Stomach (tissue), 8 donors: ENCODE measurements at regions not wholly inside any gene's neighbourhood (a gene's known extent, or its start where the extent isn't known, plus 50 kb on each side); places are given as distances from the start of the nearest gene placed in this dataset.

ENCODE experiments used
- DNase-seq, 2 donors: peaks; one replicate each; pipeline versions ENCODE4 v3.0.0 to v3.0.0-alpha.2; 2013 to 2019
- H3K27ac ChIP-seq, 5 donors: fragments of 200-600 bp in 4 of 5; sonication (generic) in 4 of 5; one replicate each; pipeline ENCODE4 v1.5.1; 2013 to 2019; ENCODE audit warnings: mild to moderate bottlenecking in 1 of 5, moderate library complexity in 1 of 5
- H3K27me3 ChIP-seq, 3 donors: fragments of 200-600 bp; sonication (generic); one replicate each; pipeline ENCODE4 v1.5.1; 2017 to 2019; ENCODE audit warnings: mixed run types in 1 of 3
- H3K36me3 ChIP-seq, 4 donors: fragments of 200-600 bp; sonication (generic); 1 replicate in 3 of 4; 2 replicates in 1 of 4; pipeline ENCODE4 v1.5.1; 2016 to 2019
- H3K4me1 ChIP-seq, 4 donors: fragments of 200-600 bp; sonication (generic); one replicate each; pipeline ENCODE4 v1.5.1; 2016 to 2019
- H3K4me3 ChIP-seq, 4 donors: fragments of 200-600 bp; sonication (generic) in 3 of 4; one replicate each; pipeline ENCODE4 v1.5.1; 2016 to 2019; ENCODE audit warnings: mild to moderate bottlenecking in 1 of 4
- H3K9me3 ChIP-seq, 4 donors: fragments of 200-600 bp; sonication (generic); one replicate each; pipeline ENCODE4 v1.5.1; 2016 to 2019
- EP300 ChIP-seq: sonication (generic); formaldehyde crosslinking; IDR thresholded peaks from one replicate; pipeline ENCODE4 v1.6.1; 2017; ENCODE audit warnings: antibody characterized with exemption
- POLR2A ChIP-seq, 4 donors: fragments of 450-650 bp; IDR thresholded peaks; one replicate each; pipeline ENCODE4 v1.6.1; 2016; ENCODE audit warnings: antibody characterized with exemption in 4 of 4, control low read depth in 2 of 4, mild to moderate bottlenecking in 1 of 4, moderate library complexity in 1 of 4
- POLR2AphosphoS5 ChIP-seq, 3 donors: sonication (generic); formaldehyde crosslinking; IDR thresholded peaks; one replicate each; pipeline ENCODE4 v1.6.1; 2016; ENCODE audit warnings: antibody characterized with exemption in 3 of 3
- WGBS, 5 donors: extraction: QIAGEN DNeasy Blood & Tissue Kit in 3 of 5; methylation state at CpG; one replicate each; pipeline versions ENCODE4 v1.1.5 to v1.1.7; 2013 to 2018; 5-methylcytosine and 5-hydroxymethylcytosine counted together
- intact Hi-C: fragments of 100-400 bp; cut with DNase I; formaldehyde crosslinking; loops from one replicate; pipeline ENCODE4 v1.15.1; 2023; ENCODE audit warnings: low total_unique reads
- TF ChIP-seq, protein P1 (sequence below), 7 experiments: fragments of 450-650 bp in 4 of 7; fragments of 200-600 bp in 3 of 7; sonication (generic) in 3 of 7; IDR thresholded peaks; one replicate each; pipeline ENCODE4 v1.5.1; 2016 to 2019; ENCODE audit warnings: antibody characterized with exemption in 7 of 7, control low read depth in 2 of 7, mild to moderate bottlenecking in 1 of 7
- donor health status: healthy with polysubstance abuse.
- donor health status: Bipolar disorder and iron deficiency.
- donor health status: healthy.

DNA sequence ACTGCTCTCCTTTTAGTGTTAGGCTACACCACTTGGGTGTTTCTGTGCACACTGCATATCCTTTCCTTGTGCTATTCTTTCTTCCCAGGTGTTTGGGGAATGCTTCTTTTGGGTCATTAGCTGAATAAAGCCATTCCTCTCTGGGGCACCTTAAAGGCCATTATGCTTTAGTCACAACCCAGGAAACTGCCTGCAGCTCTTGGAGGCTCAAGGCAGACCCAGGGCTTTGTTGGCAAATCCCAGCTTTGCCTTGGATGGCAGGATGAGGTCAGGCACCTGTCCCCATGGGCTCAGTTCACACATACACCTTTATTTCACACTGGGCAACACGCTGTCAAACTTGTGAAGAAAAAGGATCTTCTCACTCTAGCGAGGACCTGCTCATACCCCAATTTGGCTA, 460.6 kb downstream of the CCSER2 start:
- 76 to 100% (median 83%) methylated on average over 2 of the region's 2 CpGs for WGBS, 5 donors
- Histone ChIP-seq H3K4me1 (no peaks in the 10 kb centered on the region), H3K27ac (no peak overlapping the region), H3K27me3 (no peaks in the 10 kb centered on the region), H3K4me3 (no peak overlapping the region), H3K36me3 (no peaks in the 10 kb centered on the region), H3K9me3 (no peaks in the 10 kb centered on the region)
- intact Hi-C loops, result no loop called here
- no peak for TF ChIP-seq POLR2A (IDR thresholded peaks at IDR 0.05)
- TF ChIP-seq POLR2AphosphoS5 (IDR thresholded peaks at IDR 0.05), result no peak
- TF ChIP-seq, protein P1, sequence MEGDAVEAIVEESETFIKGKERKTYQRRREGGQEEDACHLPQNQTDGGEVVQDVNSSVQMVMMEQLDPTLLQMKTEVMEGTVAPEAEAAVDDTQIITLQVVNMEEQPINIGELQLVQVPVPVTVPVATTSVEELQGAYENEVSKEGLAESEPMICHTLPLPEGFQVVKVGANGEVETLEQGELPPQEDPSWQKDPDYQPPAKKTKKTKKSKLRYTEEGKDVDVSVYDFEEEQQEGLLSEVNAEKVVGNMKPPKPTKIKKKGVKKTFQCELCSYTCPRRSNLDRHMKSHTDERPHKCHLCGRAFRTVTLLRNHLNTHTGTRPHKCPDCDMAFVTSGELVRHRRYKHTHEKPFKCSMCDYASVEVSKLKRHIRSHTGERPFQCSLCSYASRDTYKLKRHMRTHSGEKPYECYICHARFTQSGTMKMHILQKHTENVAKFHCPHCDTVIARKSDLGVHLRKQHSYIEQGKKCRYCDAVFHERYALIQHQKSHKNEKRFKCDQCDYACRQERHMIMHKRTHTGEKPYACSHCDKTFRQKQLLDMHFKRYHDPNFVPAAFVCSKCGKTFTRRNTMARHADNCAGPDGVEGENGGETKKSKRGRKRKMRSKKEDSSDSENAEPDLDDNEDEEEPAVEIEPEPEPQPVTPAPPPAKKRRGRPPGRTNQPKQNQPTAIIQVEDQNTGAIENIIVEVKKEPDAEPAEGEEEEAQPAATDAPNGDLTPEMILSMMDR (IDR thresholded peaks at IDR 0.05), result no peak
- no peak for TF ChIP-seq EP300
- no peak for DNase-seq

DNA sequence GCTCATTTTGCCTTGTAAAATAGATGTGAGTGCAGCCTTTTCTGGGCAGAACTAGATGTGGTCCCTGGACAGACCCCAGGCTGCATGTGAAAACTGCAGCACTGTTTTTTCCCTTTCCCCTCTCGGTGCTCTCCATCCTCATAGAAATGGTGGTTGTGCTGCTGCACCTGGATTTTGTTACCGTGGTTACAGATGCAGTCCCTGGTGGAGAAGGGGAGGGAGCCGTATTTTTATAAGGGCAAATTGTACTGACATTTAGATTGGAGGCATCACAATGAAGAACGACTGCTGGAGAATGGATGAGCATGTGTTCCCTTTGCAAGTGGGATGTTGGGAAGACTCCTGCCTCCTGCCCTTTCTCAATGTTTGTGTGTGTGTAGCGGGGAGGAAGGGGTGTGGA, 469.9 kb downstream of the CCSER2 start:
- no peaks in the 10 kb centered on the region for H3K9me3 ChIP-seq
- TF ChIP-seq EP300, result no peak
- no peak for TF ChIP-seq POLR2A (IDR thresholded peaks at IDR 0.05)
- TF ChIP-seq, protein P1 (IDR thresholded peaks at IDR 0.05), result no peak
- no peak for TF ChIP-seq POLR2AphosphoS5 (IDR thresholded peaks at IDR 0.05)
- no peak for DNase-seq
- H3K27me3 ChIP-seq, result peaks cover 0 to 8% (median 0%) of the 10 kb centered on the region in 3 donors
- 69 to 74% (median 70%) methylated on average over 5 of the region's 5 CpGs for WGBS, 5 donors
- no peaks in the 10 kb centered on the region for H3K36me3 ChIP-seq
- no peaks in the 10 kb centered on the region for H3K4me1 ChIP-seq
- intact Hi-C loops, result no loop called here
- H3K4me3 ChIP-seq, result no peak overlapping the region
- no peak overlapping the region for H3K27ac ChIP-seq

DNA sequence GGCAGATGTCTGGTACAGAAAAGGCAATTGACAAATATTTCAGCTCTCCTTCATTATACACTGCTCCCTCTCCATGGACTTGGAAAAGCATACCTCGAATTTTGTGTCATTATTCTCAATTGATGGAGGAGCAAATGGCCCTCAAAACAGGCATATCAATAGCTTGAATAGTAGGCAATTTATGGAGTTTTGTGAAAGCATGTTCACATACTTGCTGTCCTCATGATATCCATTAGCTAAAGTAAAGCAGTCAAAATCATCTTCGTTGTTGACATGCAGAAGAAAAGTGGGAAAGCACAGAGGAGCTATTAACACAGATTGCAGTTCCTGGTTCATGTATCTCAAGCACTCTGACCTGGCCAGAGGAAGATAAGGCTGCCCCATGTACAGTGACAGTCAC, 472.8 kb downstream of the CCSER2 start:
- intact Hi-C loops, result no loop called here
- TF ChIP-seq POLR2A (IDR thresholded peaks at IDR 0.05), result no peak
- no peak for TF ChIP-seq EP300
- TF ChIP-seq POLR2AphosphoS5 (IDR thresholded peaks at IDR 0.05), result no peak
- TF ChIP-seq, protein P1 (IDR thresholded peaks at IDR 0.05), result no peak
- Histone ChIP-seq H3K9me3 (no peaks in the 10 kb centered on the region), H3K4me1 (no peaks in the 10 kb centered on the region), H3K36me3 (no peaks in the 10 kb centered on the region), H3K4me3 (no peak overlapping the region), H3K27ac (no peak overlapping the region), H3K27me3 (peaks cover 0 to 8% (median 0%) of the 10 kb centered on the region in 3 donors)
- DNase-seq, result no peak
- WGBS, 5 donors, result 34 to 52% (median 49%) methylated on average over 1 to 2 of the region's 2 CpGs

DNA sequence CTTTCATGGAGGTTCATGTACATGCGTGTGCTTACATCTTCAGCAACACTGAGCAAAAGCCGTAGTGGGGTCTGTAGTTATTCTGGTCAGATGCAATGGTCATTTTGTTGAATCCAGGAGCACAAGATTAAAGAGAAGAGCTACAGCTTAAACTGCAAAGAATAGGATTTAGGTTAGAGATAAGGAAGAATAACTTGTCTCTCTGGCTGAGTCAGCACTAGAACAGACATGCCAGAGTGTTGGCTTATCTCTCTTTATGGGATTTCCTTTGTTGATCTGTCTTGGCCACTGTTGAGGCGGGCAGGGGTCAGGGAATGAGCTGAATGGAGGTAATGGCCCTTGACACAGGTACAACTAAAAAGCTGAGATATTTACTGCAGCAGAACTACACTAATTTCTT, 473.5 kb downstream of the CCSER2 start:
- intact Hi-C loops, result no loop called here
- TF ChIP-seq POLR2A (IDR thresholded peaks at IDR 0.05) (no peak), EP300 (no peak), POLR2AphosphoS5 (IDR thresholded peaks at IDR 0.05) (no peak)
- TF ChIP-seq, protein P1 (IDR thresholded peaks at IDR 0.05), result no peak
- 54 to 63% (median 59%) methylated on average over 3 of the region's 3 CpGs for WGBS, 5 donors
- Histone ChIP-seq H3K9me3 (no peaks in the 10 kb centered on the region), H3K4me1 (no peaks in the 10 kb centered on the region), H3K27me3 (peaks cover 0 to 8% (median 0%) of the 10 kb centered on the region in 3 donors), H3K27ac (no peak overlapping the region), H3K36me3 (no peaks in the 10 kb centered on the region), H3K4me3 (no peak overlapping the region)
- no peak for DNase-seq
